HepG2 (cell line): ENCODE measurements at regions not wholly inside any gene's neighbourhood (a gene's known extent, or its start where the extent isn't known, plus 50 kb on each side); places are given as distances from the start of the nearest gene placed in this dataset.

Experiments
- ATAC-seq: fragments of 200-7000 bp; cut with Tn5 transposase; 3 replicates; pipeline ENCODE4 v1.9.1; 2020; ENCODE audit warnings: mild to moderate bottlenecking, moderate library complexity
- BruUV-seq: library from RNA; stranded (reverse); fragments of 400-500 nt; replicated peaks from 2 replicates; lab custom pipeline; 2021; lab: Mats Ljungman, UMichigan
- CTCF ChIA-PET: fragments of 300-600 bp; formaldehyde crosslinking; extraction: SDS; loops from one replicate; lab custom pipeline; 2021; ENCODE audit warnings: low total read pairs, inconsistent platforms, low intra/inter-chr PET ratio; lab: Yijun Ruan, JAX
- POLR2A ChIA-PET: fragments of 350-600 bp; sonication (Branson Sonifier 250); formaldehyde crosslinking; loops from one replicate; lab custom pipeline; 2020; ENCODE audit warnings: antibody characterized with exemption, inconsistent platforms; lab: Yijun Ruan, JAX
- DNase-seq: peaks from one replicate; pipeline ENCODE4 v3.0.0-alpha.2; 2015; ENCODE audit warnings: low spot score
- FAIRE-seq: peaks from 3 replicates; lab custom pipeline; 2011; peaks lifted over from hg19 to GRCh38; lab: Jason Lieb, UNC
- H2AFZ ChIP-seq: one replicate; pipeline ENCODE4 v1.6.1; 2011; ENCODE audit warnings: low read length, inconsistent platforms
- H3K27ac ChIP-seq: fragments of 300-600 bp; 3 replicates; pipeline ENCODE4 v1.8.0; 2011; ENCODE audit warnings: mixed run types, mild to moderate bottlenecking, mixed read lengths, low read length, inconsistent platforms; ENCODE audit not compliant: insufficient read depth; ENCODE audit errors: extremely low read length
- H3K27me3 ChIP-seq, 2 experiments: fragments of 200-600 bp in 1 of 2; 2 replicates in 1 of 2; 3 replicates in 1 of 2; pipeline versions ENCODE4 v1.6.0 to v1.8.0; 2011; ENCODE audit warnings: low read length in 2 of 2, mild to moderate bottlenecking in 2 of 2, moderate library complexity in 2 of 2, inconsistent platforms in 1 of 2; ENCODE audit not compliant: insufficient read depth in 2 of 2, control insufficient read depth in 1 of 2
- H3K36me3 ChIP-seq, 2 experiments: fragments of 200-600 bp in 1 of 2; replicated peaks in 1 of 2; 2 replicates in 1 of 2; 3 replicates in 1 of 2; pipeline versions ENCODE4 v1.5.1 to v1.8.0; 2011; ENCODE audit warnings: low read length in 2 of 2, inconsistent platforms in 1 of 2; ENCODE audit not compliant: insufficient read depth in 2 of 2, control insufficient read depth in 1 of 2
- H3K4me1 ChIP-seq: 2 replicates; pipeline ENCODE4 v1.5.1; 2012; ENCODE audit warnings: low read length, inconsistent platforms; ENCODE audit not compliant: insufficient read depth
- H3K4me2 ChIP-seq: 2 replicates; pipeline ENCODE4 v1.6.0; 2011; ENCODE audit warnings: low read depth, low read length, inconsistent platforms
- H3K4me3 ChIP-seq, 3 experiments: fragments of 200-600 bp in 1 of 3; sonication (generic), shearing (Covaris generic) in 1 of 3; replicated peaks in 1 of 3; 2 replicates each; pipeline ENCODE4 v1.5.1; 2011 to 2016; ENCODE audit warnings: low read length in 3 of 3, inconsistent platforms in 2 of 3, low read depth in 2 of 3, mild to moderate bottlenecking in 2 of 3, control low read depth in 1 of 3, mixed read lengths in 1 of 3; ENCODE audit not compliant: insufficient read depth in 1 of 3
- H3K79me2 ChIP-seq: one replicate; pipeline ENCODE4 v1.6.1; 2011; ENCODE audit warnings: low read length, inconsistent platforms; ENCODE audit not compliant: insufficient read depth
- H3K9ac ChIP-seq: 2 replicates; pipeline ENCODE4 v1.6.0; 2011; ENCODE audit warnings: mild to moderate bottlenecking, low read depth, low read length, inconsistent platforms; ENCODE audit not compliant: insufficient read depth
- H3K9me3 ChIP-seq: 2 replicates; pipeline ENCODE4 v1.5.1; 2012; ENCODE audit warnings: mild to moderate bottlenecking, low read length
- H4K20me1 ChIP-seq: 2 replicates; pipeline ENCODE4 v1.6.0; 2011; ENCODE audit warnings: inconsistent platforms, mild to moderate bottlenecking, low read length, moderate library complexity; ENCODE audit not compliant: insufficient read depth
- BHLHE40 ChIP-seq: IDR thresholded peaks from 2 replicates; pipeline ENCODE4 v1.6.1; 2011; ENCODE audit warnings: low read length, improper control_type of control experiment
- GMEB1 ChIP-seq: sonication (generic); formaldehyde crosslinking; IDR thresholded peaks from 2 replicates; pipeline ENCODE4 v1.5.1; 2020; ENCODE audit warnings: missing genetic modification reagents, mild to moderate bottlenecking, borderline replicate concordance
- MAFF ChIP-seq: IDR thresholded peaks from 2 replicates; pipeline ENCODE4 v1.6.1; 2011; ENCODE audit warnings: low read depth, low read length, improper control_type of control experiment
- MAFK ChIP-seq, 2 experiments: IDR thresholded peaks in 1 of 2; conservative IDR thresholded peaks in 1 of 2; 2 replicates each; pipeline ENCODE4 v1.6.1; 2011; ENCODE audit warnings: improper control_type of control experiment in 2 of 2, low read length in 2 of 2
- SIX4 ChIP-seq: sonication (generic); formaldehyde crosslinking; IDR thresholded peaks from 2 replicates; pipeline ENCODE4 v1.4.0; 2020; ENCODE audit warnings: missing genetic modification reagents
- SRSF4 ChIP-seq: fragments of 200-400 bp; formaldehyde crosslinking; IDR thresholded peaks from one replicate; pipeline ENCODE4 v1.6.1; 2018; ENCODE audit warnings: mild to moderate bottlenecking, low read depth, low read length, moderate library complexity; ENCODE audit not compliant: poor library complexity, severe bottlenecking
- ZNF570 ChIP-seq: sonication (generic); formaldehyde crosslinking; IDR thresholded peaks from 2 replicates; pipeline ENCODE4 v1.4.0; 2020; ENCODE audit warnings: mild to moderate bottlenecking, missing genetic modification reagents, borderline replicate concordance
- WGBS: methylation state at CpG from one replicate; pipeline ENCODE4 v1.1.6; 2017; ENCODE audit warnings: low lambda C conversion rate; 5-methylcytosine and 5-hydroxymethylcytosine counted together
- in situ Hi-C: cut with HindIII; loops from 2 replicates; pipeline ENCODE4 v1.10.0; 2017; ENCODE audit warnings: low pct_unique_long_range_greater_than_20kb; ENCODE audit not compliant: extremely low pct_ligation_motif_present
- intact Hi-C: fragments of 100-400 bp; cut with micrococcal nuclease; formaldehyde crosslinking; loops from one replicate; pipeline ENCODE4 v1.10.0; 2022; ENCODE audit not compliant: unreplicated experiment

GRCh38 chr21:27817902-27818623, 851.2 kb upstream of the ADAMTS5 start:
- ATAC-seq (no peak), DNase-seq (no peak), FAIRE-seq (no peak)
- in situ Hi-C loops (no loop called here), intact Hi-C loops (no loop called here)
- Histone ChIP-seq H3K4me3 (no peak overlapping the region), H4K20me1 (no peaks in the 10 kb centered on the region), H3K79me2 (no peaks in the 10 kb centered on the region), H3K27ac (no peak overlapping the region), H3K9me3 (peaks cover 92% of the 10 kb centered on the region), H2AFZ (no peak overlapping the region), H3K36me3 (no peaks in the 10 kb centered on the region), H3K9ac (no peak overlapping the region), H3K4me1 (no peaks in the 10 kb centered on the region), H3K4me2 (no peak overlapping the region), H3K27me3 (no peaks in the 10 kb centered on the region)
- POLR2A ChIA-PET = no interaction called here
- WGBS = under 1% methylated on average over 5 of the region's 5 CpGs
- CTCF ChIA-PET = no interaction called here
- no TSS peak for BruUV-seq
- TF ChIP-seq ZNF570 (CRISPR knock-in tag) (no peak), BHLHE40 (no peak), SRSF4 (no peak), MAFK (conservative IDR thresholded peaks at IDR 0.05 in 1 of 2, IDR thresholded peaks at IDR 0.05 in 1 of 2; ENCODE audit: low read length in 2 of 2) (peak; percentile 25 to 61; a peak in 2 of 4 replicates), SIX4 (CRISPR knock-in tag) (no peak), GMEB1 (CRISPR knock-in tag) (no peak), MAFF (peak; percentile 33; the same call in 1 of the 2 replicates)
